SH-SY5Y (cell line): ENCODE measurements at regions not wholly inside any gene's neighbourhood (a gene's known extent, or its start where the extent isn't known, plus 50 kb on each side); places are given as distances from the start of the nearest gene placed in this dataset.
A peak's percentile ranks its signal among the peaks of the same experiment; 100 is the strongest.

Experiments used
- GATA2 ChIP-seq: IDR thresholded peaks from 2 replicates; pipeline ENCODE4 v1.6.1; 2011; ENCODE audit warnings: mild to moderate bottlenecking, low read depth, low read length
- GATA3 ChIP-seq: IDR thresholded peaks from 2 replicates; pipeline ENCODE4 v1.6.1; 2011; ENCODE audit warnings: low read depth, mild to moderate bottlenecking, low read length, moderate library complexity

- no peak for TF ChIP-seq GATA3
- no peak for TF ChIP-seq GATA2
Measured at GRCh38 chr1:98458511-98459485, 202.7 kb upstream of the SNX7 start.

GRCh38 chr1:98457248-98457647 is 204.3 kb upstream of the SNX7 start:
- TF ChIP-seq GATA3 (no peak), GATA2 (no peak)

- no peak for TF ChIP-seq GATA2
- TF ChIP-seq GATA3, result no peak
Measured at GRCh38 chr1:98454666-98455065, 206.9 kb upstream of the SNX7 start.

DNA sequence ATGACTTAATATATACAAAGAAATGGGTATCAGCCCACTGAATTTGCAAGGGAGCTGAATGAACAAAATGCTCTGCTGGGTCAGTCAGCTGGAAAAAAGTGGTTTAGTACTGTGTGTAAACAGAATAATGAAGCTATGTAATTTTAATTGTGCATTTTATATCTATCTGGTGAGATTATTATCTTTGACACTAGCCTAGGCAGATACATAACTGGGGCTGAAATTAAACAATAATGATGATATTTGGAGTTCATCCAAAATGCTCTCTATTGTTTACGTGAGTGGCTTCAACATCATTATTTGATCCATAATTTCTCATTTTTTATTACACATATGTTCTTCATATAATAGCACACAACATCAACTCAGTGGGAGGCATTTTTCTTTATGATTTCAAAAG is 208.5 kb upstream of the SNX7 start:
- TF ChIP-seq GATA2 (no peak; the same call in 1 of the 2 replicates), GATA3 (0 out of 2 replicates have a peak, but pooled peaks have one; percentile 41)

GRCh38 chr1:98452162-98452561 is 209.4 kb upstream of the SNX7 start:
- TF ChIP-seq GATA3 (no peak), GATA2 (no peak)

DNA sequence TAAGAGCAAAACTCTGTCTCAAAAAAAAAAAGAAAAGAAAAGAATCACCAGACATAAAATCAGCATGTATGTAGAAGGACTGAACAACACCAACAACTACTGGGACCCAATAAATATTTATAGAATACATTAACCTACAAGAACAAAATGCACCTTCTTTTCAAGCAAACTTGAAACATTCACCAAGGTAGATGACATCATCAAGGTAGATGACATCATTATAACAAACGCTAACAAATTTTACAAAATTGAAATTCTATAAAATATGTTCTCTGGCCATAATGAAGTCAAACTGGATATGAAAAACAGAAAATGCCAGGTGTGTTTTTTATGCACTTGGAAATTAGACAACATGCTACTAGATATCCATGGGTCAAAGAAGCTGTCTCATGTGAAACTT is 220.2 kb upstream of the SNX7 start:
- TF ChIP-seq GATA2, result no peak
- no peak for TF ChIP-seq GATA3

DNA sequence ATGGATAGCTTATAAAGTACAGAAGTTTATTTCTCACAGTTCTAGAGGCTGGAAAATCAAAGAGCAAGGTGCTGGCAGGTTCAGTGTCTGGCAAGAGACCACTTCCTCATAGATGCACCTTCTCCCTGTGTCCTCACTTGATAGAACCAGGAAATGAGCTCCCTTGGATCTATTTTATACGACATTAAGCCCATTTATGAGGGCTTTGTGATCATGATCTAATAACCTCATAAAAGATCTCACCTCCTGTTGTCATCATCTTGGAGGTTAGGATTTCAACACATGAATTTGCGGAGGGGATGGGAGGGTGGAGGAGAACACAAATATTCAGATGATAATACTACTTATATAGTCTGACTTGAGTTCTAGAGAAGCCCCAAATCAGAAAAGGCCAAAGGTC is 222.1 kb upstream of the SNX7 start:
- no peak for TF ChIP-seq GATA3
- no peak for TF ChIP-seq GATA2

DNA sequence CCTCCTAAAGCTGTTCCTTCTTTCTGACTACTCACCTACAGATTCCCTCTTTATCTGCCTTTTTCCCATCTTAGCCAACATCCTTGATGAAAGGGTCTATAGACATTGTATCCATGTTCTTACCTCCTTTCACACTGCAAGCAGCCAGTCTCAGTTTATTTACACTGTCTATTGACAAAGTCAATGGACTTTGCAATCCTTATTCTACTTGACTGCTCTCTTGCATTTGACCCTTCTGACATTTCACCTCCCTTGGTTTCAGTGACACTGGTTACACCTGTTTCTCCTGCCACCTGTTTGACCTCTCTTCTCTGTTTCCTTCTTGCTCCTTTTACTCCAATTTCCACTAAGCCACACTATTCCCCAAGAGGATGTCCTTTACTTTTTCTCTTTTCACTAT is 224.0 kb upstream of the SNX7 start:
- TF ChIP-seq GATA3 (no peak), GATA2 (no peak)

DNA sequence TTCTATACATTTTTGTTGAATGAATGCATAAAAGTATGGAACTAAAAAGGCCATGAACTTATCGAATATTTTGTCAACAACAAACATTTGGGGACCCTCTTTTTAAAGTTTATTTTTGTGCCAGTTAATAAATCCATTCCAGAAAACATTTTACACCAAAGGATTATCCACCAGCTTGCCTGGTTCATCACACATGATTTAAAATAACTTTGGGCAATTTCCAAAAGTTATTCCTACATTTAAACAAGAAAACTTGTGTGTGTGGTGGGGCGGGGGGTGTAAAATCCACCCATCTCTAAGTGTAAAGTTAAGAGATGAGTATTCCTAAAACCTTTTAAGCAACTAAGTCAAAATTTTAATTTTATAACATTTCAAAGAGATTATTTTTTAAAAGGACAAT is 224.5 kb upstream of the SNX7 start:
- no peak for TF ChIP-seq GATA3
- TF ChIP-seq GATA2, result no peak

DNA sequence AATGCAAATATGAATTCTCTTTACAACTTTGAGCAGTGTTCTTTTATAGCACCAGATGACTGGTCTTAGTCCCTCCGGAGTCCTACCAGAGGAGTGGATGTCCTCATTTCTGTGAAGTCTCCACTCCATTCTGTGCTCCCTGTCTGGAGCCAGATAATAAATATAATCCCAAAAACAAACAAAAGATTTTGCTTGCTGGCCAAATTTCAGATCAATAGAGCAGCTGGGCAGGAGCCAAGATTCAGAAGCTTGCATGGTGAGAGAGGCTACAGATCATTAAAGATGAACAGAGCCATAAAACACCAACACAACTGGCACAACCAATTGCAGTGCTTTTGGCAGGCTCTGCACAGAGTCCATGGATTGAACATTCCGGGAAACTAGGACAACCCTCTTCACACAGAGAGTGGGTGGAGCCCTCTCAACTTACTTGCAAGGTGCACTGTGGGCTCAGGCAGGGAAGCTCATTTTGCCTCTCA is 231.5 kb upstream of the SNX7 start:
- no peak for TF ChIP-seq GATA3
- TF ChIP-seq GATA2, result no peak

GRCh38 chr1:98428864-98429263 is 232.7 kb upstream of the SNX7 start:
- no peak for TF ChIP-seq GATA2
- TF ChIP-seq GATA3, result no peak

DNA sequence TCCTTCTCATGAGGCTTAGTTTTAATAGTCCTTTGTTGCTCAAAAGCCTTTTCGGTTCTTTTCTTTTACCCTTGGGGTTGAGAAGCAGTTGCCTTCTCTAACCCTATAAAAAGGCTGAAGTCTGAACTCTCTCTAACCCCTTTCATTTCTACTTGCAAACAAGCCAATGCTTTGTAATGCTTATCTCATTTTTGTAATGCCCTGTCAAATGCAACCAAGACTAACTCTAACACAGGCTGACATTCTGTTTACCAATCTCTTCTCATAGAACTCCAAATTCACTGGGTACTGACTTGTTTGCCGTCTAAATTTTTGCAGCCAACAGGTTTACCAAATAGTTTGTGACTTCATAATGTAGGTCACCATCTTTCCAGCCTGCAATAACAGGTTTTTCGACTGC is 233.9 kb upstream of the SNX7 start:
- no peak for TF ChIP-seq GATA3
- TF ChIP-seq GATA2, result no peak

- TF ChIP-seq GATA2, result no peak
- TF ChIP-seq GATA3, result no peak
Measured at GRCh38 chr1:98426092-98426491, 235.4 kb upstream of the SNX7 start.

GRCh38 chr1:98422816-98423215 is 238.7 kb upstream of the SNX7 start:
- TF ChIP-seq GATA3 (no peak), GATA2 (no peak)

DNA sequence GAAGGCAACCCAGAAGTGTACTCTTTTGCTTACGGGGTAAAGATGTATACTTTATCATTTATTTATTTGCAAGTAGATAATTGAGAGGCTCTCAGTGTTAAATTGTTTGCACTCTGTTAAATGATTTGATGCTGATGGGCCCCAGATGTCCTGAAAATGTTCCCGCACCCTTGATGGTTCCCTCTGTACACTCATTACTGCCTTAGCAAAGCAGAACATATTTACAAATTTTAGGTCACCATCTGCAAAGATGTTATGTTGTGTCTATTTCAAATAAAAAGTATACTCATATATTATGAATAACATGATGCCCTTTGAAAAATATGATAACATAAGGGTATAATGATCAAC is 240.5 kb upstream of the SNX7 start:
- TF ChIP-seq GATA3 (no peak), GATA2 (no peak)
